ENCODE measurements at regions not wholly inside any gene's neighbourhood (a gene's known extent, or its start where the extent isn't known, plus 50 kb on each side); places are given as distances from the start of the nearest gene placed in this dataset.
"Not testable (repeated sequence)": the region's sequence is repeated elsewhere in the genome, so short reads cannot be mapped to it uniquely, and the experiment has no call there.

GRCh38 chr7:135872861-135873260 lies 104.3 kb downstream of the MTPN start:
- DNase-seq (ENCODE audit: low read depth): not testable (repeated sequence)

DNA sequence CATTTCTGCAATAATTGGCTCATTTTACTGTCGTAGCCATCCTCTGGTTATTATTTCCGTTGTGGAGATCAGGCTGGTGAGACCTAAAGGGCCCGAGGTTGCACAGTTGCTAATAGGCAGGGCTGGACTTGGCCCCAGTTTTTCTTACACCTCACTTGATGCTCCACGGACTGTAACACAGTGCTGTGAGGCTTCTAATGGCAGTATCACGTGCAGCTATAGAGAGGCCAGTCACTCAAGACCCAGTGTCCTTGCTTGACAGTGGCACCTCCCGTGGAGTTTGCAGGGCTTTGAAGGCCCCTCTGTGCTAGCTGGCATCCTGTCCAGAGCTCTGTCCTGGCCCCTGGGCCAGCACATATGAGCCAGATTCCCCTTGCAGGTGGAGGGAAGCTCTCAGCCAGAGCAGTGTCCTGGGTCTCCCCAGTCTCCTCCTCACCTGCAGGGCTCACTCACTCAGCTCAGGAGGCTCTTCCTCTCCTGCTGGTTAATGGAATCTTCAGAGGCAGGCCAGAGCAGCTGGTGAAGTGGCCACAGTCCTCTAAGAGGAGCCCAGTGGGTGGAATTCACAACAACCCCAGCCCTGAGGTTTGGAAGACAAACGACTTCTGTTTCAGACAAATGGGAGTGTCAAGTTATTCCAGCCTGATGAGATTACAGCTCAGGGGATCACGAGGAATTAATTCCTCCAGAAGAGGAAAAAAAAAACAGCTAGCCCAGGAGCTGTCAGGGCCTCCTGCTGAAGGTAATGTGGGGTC lies 114.2 kb upstream of the FAM180A start:
- DNase-seq (ENCODE audit: low read depth): no peak

- peak; percentile 47 for DNase-seq (ENCODE audit: low read depth)
These were observed 110.9 kb upstream of the FAM180A start for GRCh38 chr7:135859538-135859937.

- no peak for DNase-seq (ENCODE audit: low read depth)
These were observed 110.2 kb upstream of the FAM180A start for GRCh38 chr7:135858851-135859250.

DNA sequence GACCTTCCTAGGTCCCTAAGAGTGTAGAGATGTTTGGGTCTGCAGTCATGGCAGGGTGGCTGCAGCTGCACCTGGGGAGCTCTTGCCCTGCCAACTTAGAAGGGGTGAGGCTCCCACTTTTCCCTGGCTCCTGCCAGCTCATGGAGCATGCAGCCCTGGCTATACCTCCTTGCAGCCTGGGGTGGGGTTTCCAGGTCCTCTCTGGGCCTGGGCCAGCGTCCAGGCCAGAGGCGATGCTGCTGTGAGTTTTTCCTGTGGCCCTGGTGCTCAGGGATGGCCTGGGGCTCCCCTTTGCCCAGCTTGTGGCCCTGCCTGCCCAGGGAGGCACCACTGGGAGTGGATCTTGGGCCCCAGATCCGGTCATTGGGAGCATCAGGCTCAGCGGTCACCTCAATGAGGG lies 109.8 kb upstream of the FAM180A start:
- DNase-seq (ENCODE audit: low read depth): no peak

DNA sequence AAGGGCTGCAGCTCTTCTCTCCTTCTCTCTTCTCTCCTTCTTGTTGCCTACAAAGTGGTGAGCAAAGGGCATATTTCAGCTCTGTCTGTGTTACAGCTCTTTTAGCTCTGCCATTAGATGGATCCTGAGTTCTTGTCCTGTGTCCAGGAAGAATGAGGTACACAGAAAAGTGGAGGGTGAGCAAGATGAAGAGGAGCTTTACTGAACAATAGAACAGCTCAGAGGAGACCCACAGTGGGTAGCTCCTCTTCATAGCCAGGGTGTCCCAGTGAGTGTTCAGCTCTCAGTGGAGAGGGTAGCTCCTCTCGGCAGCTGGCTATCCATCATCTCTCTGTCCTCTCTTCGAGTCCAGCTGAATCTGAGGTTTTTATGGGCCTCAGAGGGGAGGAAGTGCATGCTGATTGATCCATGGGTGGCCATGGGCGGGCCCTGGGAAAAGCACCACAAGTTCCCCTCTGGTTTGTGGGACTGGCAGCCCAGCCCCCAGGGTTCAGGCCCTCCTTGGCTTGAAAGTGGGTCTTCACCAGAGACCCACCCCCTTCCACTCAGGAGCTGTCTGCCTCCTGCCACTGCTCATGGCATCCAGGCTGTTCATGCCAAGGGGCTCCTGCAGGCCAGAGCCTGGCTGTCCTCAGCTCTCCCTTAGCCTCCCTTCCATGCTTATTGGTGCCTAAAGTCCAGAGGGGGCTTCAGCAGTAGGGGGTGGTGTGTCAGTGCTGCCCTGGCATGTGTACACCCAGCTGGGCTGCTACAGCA lies 109.1 kb upstream of the FAM180A start:
- no peak for DNase-seq (ENCODE audit: low read depth)

DNA sequence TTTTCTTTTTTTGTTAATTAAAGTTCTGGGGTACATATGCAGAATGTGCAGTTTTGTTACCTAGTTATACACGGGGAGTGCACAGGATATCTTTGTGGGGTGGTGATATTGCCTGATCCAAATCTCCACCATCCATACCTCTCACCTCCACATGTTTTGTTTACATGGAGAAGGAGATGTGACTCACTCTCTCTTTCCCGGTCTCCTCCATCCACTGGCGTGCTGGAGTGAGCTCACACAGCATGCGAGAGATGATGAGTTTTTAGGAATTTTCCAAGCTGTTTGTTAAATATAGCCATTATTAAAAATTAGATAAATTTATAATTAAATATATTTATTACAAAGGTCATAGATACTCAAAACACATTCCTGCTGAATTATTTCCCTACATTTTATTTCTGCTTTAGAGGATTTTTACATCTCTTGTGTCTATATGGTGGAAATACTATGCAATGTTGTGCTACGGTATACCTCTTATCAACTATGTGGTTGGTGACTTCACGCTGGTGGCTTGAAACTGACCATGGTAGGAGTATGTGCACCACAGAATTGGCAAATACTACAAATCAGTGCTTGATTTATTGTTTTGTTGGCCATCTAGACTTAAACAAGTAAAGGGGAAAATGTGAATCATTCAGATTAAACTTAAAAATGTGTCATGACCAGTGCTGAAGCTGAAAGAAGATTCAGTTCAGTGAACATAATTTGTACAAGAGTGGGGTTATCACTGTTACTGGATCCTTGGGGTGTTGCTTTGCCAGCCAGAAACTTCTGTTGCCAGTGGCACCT lies 107.9 kb upstream of the FAM180A start:
- DNase-seq (ENCODE audit: low read depth): no peak

GRCh38 chr7:135855846-135856245 lies 107.2 kb upstream of the FAM180A start:
- DNase-seq (ENCODE audit: low read depth): peak; percentile 48

DNA sequence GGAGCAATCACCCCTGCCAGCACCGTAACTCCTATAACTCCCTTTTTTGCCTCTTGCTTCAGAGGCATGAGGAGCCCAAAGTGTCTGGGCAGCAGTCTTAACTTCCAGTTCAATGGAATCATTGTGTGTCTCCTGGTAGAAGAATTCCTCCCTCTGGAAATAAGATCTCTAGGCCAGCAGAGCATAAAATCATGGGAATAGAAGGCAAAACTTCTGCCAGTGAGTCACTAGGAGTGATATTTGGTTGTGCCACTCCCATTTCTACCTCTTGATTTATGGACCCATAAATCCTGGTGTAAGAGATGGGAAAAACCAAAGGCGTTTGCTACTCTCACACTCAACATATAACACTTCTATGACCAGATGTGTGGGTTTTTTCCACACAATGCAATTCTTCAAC lies 104.9 kb upstream of the FAM180A start:
- DNase-seq (ENCODE audit: low read depth): no peak

DNA sequence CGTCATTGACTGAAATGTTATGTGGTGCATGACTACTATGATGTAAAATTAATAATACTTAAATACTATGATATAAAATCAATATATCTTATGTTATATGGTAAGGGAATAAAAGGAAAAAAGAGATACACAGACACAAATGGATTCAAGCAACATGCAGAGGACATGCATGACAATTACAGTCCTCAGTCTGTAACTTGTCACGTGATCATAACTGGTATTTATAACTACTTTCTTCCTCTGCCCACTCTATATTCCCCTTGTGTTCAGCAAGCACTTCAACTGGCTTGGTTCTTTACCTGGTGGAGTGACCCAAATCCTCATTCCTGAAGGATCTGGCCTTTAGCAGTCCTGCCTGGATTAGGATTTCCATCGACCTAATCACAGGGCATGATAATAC lies 104.4 kb upstream of the FAM180A start:
- DNase-seq (ENCODE audit: low read depth): no peak

DNA sequence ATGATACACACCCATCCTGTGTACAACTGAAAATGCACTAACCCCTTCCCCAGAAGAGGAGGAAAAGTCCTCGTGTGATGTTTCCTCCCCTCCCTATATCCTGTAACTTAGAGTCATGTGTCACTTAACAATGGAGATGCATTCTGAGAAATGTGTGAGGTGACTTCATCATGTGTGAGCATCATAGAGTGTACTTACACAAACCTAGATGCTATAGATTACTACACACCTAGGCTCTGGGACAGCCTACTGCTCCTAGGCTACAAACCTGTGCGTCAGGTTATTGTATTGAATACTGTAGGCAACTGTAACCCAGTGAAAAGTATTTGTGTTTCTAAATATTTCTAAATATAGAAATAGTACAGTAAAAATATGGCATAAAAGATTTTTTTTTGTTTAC lies 98.6 kb upstream of the FAM180A start:
- DNase-seq (ENCODE audit: low read depth): no peak

GRCh38 chr7:135846339-135846738 lies 97.7 kb upstream of the FAM180A start:
- DNase-seq (ENCODE audit: low read depth): no peak

DNA sequence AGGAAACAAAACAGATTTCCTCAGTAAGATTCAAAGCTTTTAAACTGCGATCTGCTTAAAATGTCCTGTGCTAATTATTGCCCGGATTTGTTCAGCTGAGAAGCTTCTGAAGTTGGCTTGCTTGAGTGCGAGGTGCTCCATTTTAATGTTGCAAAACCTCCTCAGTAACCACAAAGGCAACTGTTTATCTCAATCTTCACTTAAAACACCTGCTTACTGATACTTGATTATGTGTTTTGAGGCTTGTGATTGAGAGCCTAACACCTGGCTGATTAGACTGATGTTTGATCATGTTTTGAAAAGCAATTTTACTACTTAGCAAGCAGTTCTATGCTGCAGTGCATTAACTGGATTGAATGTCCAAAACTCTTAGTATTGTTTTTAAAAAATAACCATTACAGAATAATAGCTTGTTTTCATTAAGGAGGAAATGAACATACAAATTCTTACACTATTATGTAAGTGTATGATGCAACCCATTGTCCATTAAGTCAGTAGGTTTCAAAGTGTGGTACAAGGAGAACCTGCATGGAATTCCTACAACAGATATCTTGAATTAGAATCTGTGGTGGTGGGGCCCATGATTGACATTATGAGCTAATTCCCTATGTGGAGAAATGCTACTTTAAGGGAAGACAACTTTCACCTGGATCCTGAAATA lies 96.9 kb upstream of the FAM180A start:
- no peak for DNase-seq (ENCODE audit: low read depth)

DNA sequence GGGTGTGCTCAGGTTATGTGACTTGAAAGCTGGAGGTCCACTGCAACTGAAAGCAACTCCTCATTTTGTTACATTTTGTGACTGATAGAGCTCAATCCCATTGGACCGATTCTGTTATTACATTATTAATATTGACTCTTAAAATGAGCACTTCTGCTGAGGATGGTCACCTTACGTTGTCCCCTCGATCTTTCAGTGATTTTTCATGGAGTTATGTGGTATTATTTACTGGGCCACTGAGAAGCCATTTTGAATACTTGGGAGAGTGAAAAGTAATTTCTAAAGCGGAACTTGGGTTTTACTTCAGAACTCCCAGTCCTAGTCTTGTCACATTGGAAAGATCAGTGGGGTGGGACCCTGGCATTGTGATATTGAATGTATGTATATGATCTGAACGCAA lies 96.3 kb upstream of the FAM180A start:
- DNase-seq (ENCODE audit: low read depth): no peak

GRCh38 chr7:135843214-135843613 lies 94.6 kb upstream of the FAM180A start:
- no peak for DNase-seq (ENCODE audit: low read depth)

DNA sequence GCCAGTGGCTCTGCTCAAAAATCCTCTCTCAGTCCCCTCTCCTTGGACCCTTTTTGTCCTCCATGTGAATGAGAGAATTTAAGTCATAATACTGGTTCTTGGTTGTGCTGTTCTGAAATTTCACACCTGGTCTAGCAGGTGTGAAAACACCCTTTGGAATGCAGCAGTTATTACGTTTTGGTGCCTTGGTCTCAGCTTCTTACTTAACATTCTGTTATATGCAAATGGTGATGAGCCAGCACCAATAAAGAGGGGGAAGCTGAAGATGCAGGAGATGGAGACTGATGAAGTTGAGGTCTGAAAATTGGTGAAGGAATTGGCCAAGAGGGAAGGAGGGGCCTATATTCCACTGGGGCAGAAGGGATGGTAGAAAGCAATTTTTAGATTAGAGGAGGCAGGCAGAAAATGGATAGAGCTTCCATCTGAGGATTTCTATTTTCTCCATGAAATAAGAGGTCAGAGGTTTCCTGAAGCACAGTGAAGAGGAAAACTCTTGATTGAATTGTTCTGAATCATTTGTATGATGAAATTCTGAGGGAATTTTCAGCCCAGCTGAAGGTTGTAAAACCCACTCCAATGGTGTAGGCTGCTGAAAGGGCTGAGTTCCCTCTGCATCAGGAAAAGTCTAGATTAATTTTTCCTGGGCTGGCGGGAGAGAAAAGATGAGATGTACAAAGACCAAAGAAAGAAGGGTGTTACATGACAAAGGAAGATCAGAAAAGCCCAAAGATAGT lies 94.0 kb upstream of the FAM180A start:
- no peak for DNase-seq (ENCODE audit: low read depth)

DNA sequence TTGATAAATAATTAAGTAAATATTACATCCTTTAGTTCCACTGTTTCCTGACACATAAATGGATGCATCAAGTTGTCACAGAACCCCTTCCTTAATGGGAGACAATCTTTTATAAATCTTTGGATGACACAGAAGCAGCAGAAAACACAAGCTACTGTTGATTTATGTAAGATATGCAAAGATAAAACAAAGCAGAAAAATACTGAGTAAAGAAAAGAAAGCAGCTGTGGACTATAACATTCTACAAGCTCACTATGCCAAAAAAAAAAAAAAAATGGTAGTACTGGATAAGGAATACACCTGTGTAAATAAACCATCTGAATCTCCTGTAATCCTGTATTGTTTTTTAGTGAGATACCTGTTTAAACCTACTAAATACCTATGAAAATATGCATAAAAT lies 92.0 kb upstream of the FAM180A start:
- no peak for DNase-seq (ENCODE audit: low read depth)

DNA sequence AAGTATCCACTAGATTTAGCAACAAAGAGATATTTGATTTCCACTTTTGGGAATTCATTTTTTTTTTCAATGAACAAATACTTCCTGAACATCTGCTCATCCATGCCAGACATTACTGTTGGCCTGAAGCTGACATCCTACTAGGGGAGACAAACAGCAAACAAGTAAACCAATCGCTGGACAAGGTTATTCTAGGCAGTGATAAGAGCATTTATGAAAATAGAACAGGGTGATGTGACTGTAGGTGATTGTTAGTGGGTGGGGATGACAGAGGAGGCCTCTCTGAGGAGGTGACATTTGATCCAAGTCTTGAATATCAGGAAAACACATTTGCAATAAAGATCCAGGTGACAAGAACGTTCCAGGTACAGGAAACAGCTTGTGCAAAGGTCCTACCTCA lies 89.1 kb upstream of the FAM180A start:
- no peak for DNase-seq (ENCODE audit: low read depth)

DNA sequence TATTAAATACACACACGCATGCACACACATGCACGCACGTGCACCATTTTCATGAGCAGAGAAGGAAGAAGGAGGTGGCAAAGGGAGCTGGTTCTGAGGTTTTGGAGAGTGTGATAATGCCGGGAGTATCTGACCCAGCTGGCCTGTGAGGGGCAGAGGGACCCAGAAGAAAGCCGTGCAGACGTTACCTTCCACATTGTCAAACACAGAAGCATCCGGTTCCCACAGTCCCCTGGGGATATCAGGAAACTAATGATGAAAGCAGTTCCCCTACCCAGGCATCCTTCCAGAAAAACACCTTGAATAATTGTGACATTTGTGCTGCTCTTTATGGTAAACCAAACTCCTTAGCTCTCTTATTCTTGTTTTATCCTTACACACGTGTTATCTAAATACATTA lies 85.7 kb upstream of the FAM180A start:
- DNase-seq (ENCODE audit: low read depth): no peak

DNA sequence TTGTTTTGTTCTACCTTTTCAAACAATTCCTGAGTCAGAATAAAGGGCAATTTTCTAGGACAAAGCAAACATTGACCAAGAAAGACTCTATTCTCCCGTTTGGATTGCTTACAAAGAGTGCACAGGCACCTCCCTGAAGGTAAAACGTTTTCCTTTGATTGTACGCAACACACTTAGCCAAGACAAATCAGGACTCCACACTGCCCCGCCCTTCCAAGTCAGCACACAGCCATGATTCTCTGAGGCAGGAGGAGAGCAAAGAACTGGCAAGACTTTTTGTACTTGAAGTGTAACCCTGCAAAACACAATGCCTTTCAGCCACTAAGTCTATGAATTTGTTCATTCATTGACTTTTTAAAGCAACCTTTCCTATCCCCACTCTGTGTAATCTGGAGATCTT lies 85.0 kb upstream of the FAM180A start:
- DNase-seq (ENCODE audit: low read depth): no peak

Data from LHCN-M2 (cell line).